Transverse colon (tissue), 4 donors: ENCODE measurements at regions not wholly inside any gene's neighbourhood (a gene's known extent, or its start where the extent isn't known, plus 50 kb on each side); places are given as distances from the start of the nearest gene placed in this dataset.

ENCODE experiments used
- DNase-seq: peaks from one replicate; pipeline ENCODE4 v3.0.0-alpha.2; 2019
- H3K27ac ChIP-seq, 4 donors: fragments of 200-600 bp; sonication (generic); 2 replicates each; pipeline ENCODE4 v1.5.1; 2016 to 2018; ENCODE audit warnings: inconsistent platforms in 4 of 4
- H3K27me3 ChIP-seq: fragments of 200-600 bp; sonication (generic); 2 replicates; pipeline ENCODE4 v1.5.1; 2017; ENCODE audit warnings: inconsistent platforms
- H3K36me3 ChIP-seq, 4 donors: fragments of 200-600 bp; sonication (generic); 2 replicates each; pipeline ENCODE4 v1.5.1; 2017 to 2019; ENCODE audit warnings: inconsistent platforms in 4 of 4
- H3K4me1 ChIP-seq, 4 donors: fragments of 200-600 bp; sonication (generic); 2 replicates each; pipeline ENCODE4 v1.5.1; 2017 to 2020; ENCODE audit warnings: inconsistent platforms in 4 of 4
- H3K4me3 ChIP-seq, 4 donors: fragments of 200-600 bp; sonication (generic); 1 replicate in 1 of 4; 2 replicates in 3 of 4; pipeline versions ENCODE4 v1.5.1 to v1.6.1; 2017 to 2019; ENCODE audit warnings: inconsistent platforms in 4 of 4
- H3K9me3 ChIP-seq, 2 donors: fragments of 200-600 bp; sonication (generic); 2 replicates each; pipeline ENCODE4 v1.5.1; 2017 to 2019; ENCODE audit warnings: inconsistent platforms in 2 of 2
- CTCF ChIP-seq, 5 experiments: fragments of 200-600 bp in 3 of 5; fragments of 450-650 bp in 2 of 5; sonication (generic) in 3 of 5; IDR thresholded peaks; 1 replicate in 2 of 5; 2 replicates in 3 of 5; pipeline ENCODE4 v1.5.1; 2016 to 2017; ENCODE audit warnings: antibody characterized with exemption in 5 of 5, inconsistent platforms in 3 of 5, mild to moderate bottlenecking in 2 of 5, moderate library complexity in 1 of 5
- EP300 ChIP-seq: sonication (generic); formaldehyde crosslinking; IDR thresholded peaks from one replicate; pipeline ENCODE4 v1.6.1; 2017; ENCODE audit warnings: antibody characterized with exemption, low read depth
- POLR2A ChIP-seq: fragments of 450-650 bp; IDR thresholded peaks from one replicate; pipeline ENCODE4 v1.6.1; 2016; ENCODE audit warnings: antibody characterized with exemption, mild to moderate bottlenecking, moderate library complexity
- POLR2AphosphoS5 ChIP-seq, 3 donors: sonication (generic); formaldehyde crosslinking; IDR thresholded peaks; one replicate each; pipeline ENCODE4 v1.6.1; 2016; ENCODE audit warnings: antibody characterized with exemption in 3 of 3
- WGBS, 2 donors: methylation state at CpG; one replicate each; pipeline ENCODE4 v1.1.5; 2018; ENCODE audit warnings: low coverage in 1 of 2; 5-methylcytosine and 5-hydroxymethylcytosine counted together
- in situ Hi-C, 4 donors: fragments of 200-750 bp; cut with MboI; loops; one replicate each; pipeline versions ENCODE4 v1.15.0 to v1.15.1; 2017; ENCODE audit warnings: low sequenced_read_pairs in 3 of 4, low pct_ligation_motif_present in 1 of 4, low pct_unique_long_range_greater_than_20kb in 1 of 4
- intact Hi-C: fragments of 100-400 bp; cut with DNase I; formaldehyde crosslinking; loops from one replicate; pipeline ENCODE4 v1.15.1; 2023; ENCODE audit warnings: low total_unique reads

GRCh38 chr2:71950256-71951082 lies 197.2 kb downstream of the CYP26B1 start:
- in situ Hi-C loops: no loop called here
- Histone ChIP-seq H3K9me3 (no peaks in the 10 kb centered on the region), H3K27ac (no peak overlapping the region), H3K36me3 (no peaks in the 10 kb centered on the region), H3K4me3 (no peak overlapping the region), H3K27me3 (no peaks in the 10 kb centered on the region), H3K4me1 (no peaks in the 10 kb centered on the region)
- DNase-seq: no peak
- TF ChIP-seq CTCF (IDR thresholded peaks at IDR 0.05): no peak
- TF ChIP-seq EP300: no peak
- no peak for TF ChIP-seq POLR2AphosphoS5 (IDR thresholded peaks at IDR 0.05)
- no peak for TF ChIP-seq POLR2A
- WGBS, 2 donors: 59% methylated on average over 4 of the region's 4 CpGs; no CpG with 5 or more reads in 1 of the 2 donors
- intact Hi-C loops: no loop called here

- WGBS, 2 donors: 93% methylated on average over 3 of the region's 3 CpGs; no CpG with 5 or more reads in 1 of the 2 donors
- intact Hi-C loops: no loop called here
- H3K4me1 ChIP-seq: no peaks in the 10 kb centered on the region
- no peaks in the 10 kb centered on the region for H3K27me3 ChIP-seq
- no peak overlapping the region for H3K27ac ChIP-seq
- DNase-seq: no peak
- no peaks in the 10 kb centered on the region for H3K9me3 ChIP-seq
- no peak overlapping the region for H3K4me3 ChIP-seq
- H3K36me3 ChIP-seq: no peaks in the 10 kb centered on the region
- TF ChIP-seq EP300 (no peak), POLR2A (no peak), CTCF (IDR thresholded peaks at IDR 0.05) (no peak)
- in situ Hi-C loops: loop anchor here in 2 of 4 donors (25.0 kb wide), 3 partner anchors 613 to 788 kb away; no protein-coding TSS in a partner anchor
Measured at GRCh38 chr2:71949537-71949798, 198.2 kb downstream of the CYP26B1 start.

GRCh38 chr2:71948781-71949536 lies 198.7 kb downstream of the CYP26B1 start:
- DNase-seq: no peak
- in situ Hi-C loops (loop anchor here in 2 of 4 donors (25.0 kb wide), 3 partner anchors 613 to 788 kb away; no protein-coding TSS in a partner anchor), intact Hi-C loops (no loop called here)
- Histone ChIP-seq H3K4me3 (no peak overlapping the region), H3K27me3 (no peaks in the 10 kb centered on the region), H3K9me3 (no peaks in the 10 kb centered on the region), H3K36me3 (no peaks in the 10 kb centered on the region), H3K4me1 (no peaks in the 10 kb centered on the region), H3K27ac (no peak overlapping the region)
- WGBS, 2 donors: 74 to 94% methylated on average over 5 to 11 of the region's 11 CpGs
- TF ChIP-seq POLR2AphosphoS5 (IDR thresholded peaks at IDR 0.05): no peak
- TF ChIP-seq CTCF (IDR thresholded peaks at IDR 0.05): no peak
- no peak for TF ChIP-seq EP300
- no peak for TF ChIP-seq POLR2A

- in situ Hi-C loops (loop anchor here in 2 of 4 donors (25.0 kb wide), 3 partner anchors 614 to 789 kb away; no protein-coding TSS in a partner anchor), intact Hi-C loops (no loop called here)
- no peaks in the 10 kb centered on the region for H3K4me1 ChIP-seq
- WGBS, 2 donors: 86 to 95% methylated on average over 5 of the region's 5 CpGs
- no peak overlapping the region for H3K4me3 ChIP-seq
- no peaks in the 10 kb centered on the region for H3K9me3 ChIP-seq
- no peak for TF ChIP-seq POLR2A
- no peak for TF ChIP-seq EP300
- TF ChIP-seq CTCF (IDR thresholded peaks at IDR 0.05): no peak
- no peak for TF ChIP-seq POLR2AphosphoS5 (IDR thresholded peaks at IDR 0.05)
- H3K27ac ChIP-seq: no peak overlapping the region
- DNase-seq: no peak
- no peaks in the 10 kb centered on the region for H3K36me3 ChIP-seq
- no peaks in the 10 kb centered on the region for H3K27me3 ChIP-seq
Measured at GRCh38 chr2:71947809-71948208, 199.9 kb downstream of the CYP26B1 start.
